C4-2B (cell line): ENCODE measurements at regions not wholly inside any gene's neighbourhood (a gene's known extent, or its start where the extent isn't known, plus 50 kb on each side); places are given as distances from the start of the nearest gene placed in this dataset.

ENCODE experiments used
- ZFX ChIP-seq: fragments of 450-650 bp; IDR thresholded peaks from 2 replicates; pipeline ENCODE4 v1.6.1; 2017
- TF ChIP-seq, protein P1 (sequence below): fragments of 450-650 bp; conservative IDR thresholded peaks from 2 replicates; pipeline ENCODE4 v1.5.1; 2017; ENCODE audit warnings: mild to moderate bottlenecking

DNA sequence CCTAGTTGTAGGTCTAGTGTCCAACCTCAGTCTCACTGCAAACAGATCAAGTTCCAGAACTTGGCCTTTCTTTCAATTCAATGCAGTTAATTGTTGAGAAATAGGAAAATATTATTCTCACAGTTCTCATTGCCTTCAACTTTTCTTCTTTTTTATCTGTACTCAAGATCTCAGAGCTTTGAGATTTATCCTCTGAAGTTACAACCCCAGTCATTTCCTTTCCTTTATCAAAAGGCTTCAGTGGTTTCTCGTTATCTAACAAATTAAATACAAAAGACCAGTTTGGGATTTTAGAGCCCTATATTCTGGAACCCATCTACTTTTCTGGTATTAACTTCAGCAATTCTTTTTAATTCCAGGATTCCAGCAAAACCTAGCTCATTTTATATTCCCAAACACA lies 130.2 kb downstream of the TMA16 start:
- TF ChIP-seq, protein P1, sequence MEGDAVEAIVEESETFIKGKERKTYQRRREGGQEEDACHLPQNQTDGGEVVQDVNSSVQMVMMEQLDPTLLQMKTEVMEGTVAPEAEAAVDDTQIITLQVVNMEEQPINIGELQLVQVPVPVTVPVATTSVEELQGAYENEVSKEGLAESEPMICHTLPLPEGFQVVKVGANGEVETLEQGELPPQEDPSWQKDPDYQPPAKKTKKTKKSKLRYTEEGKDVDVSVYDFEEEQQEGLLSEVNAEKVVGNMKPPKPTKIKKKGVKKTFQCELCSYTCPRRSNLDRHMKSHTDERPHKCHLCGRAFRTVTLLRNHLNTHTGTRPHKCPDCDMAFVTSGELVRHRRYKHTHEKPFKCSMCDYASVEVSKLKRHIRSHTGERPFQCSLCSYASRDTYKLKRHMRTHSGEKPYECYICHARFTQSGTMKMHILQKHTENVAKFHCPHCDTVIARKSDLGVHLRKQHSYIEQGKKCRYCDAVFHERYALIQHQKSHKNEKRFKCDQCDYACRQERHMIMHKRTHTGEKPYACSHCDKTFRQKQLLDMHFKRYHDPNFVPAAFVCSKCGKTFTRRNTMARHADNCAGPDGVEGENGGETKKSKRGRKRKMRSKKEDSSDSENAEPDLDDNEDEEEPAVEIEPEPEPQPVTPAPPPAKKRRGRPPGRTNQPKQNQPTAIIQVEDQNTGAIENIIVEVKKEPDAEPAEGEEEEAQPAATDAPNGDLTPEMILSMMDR = no peak
- no peak for TF ChIP-seq ZFX
